Body of pancreas (tissue), 4 donors: ENCODE measurements at regions not wholly inside any gene's neighbourhood (a gene's known extent, or its start where the extent isn't known, plus 50 kb on each side); places are given as distances from the start of the nearest gene placed in this dataset.

Source experiments
- ATAC-seq: fragments of 150-250 bp; one replicate; pipeline ENCODE4 v1.9.1; 2016
- DNase-seq, 4 donors: peaks; one replicate each; pipeline ENCODE4 v3.0.0-alpha.2; 2019
- H3K27ac ChIP-seq, 4 donors: fragments of 200-600 bp; sonication (generic); 1 replicate in 3 of 4; 2 replicates in 1 of 4; pipeline versions ENCODE4 v1.5.1 to v1.6.1; 2016 to 2019; ENCODE audit warnings: mild to moderate bottlenecking in 1 of 4, mixed read lengths in 1 of 4, moderate library complexity in 1 of 4
- H3K27me3 ChIP-seq, 2 donors: fragments of 200-600 bp; sonication (generic); one replicate each; pipeline ENCODE4 v1.6.0; 2016; ENCODE audit warnings: mild to moderate bottlenecking in 1 of 2
- H3K36me3 ChIP-seq, 2 donors: fragments of 200-600 bp; sonication (generic); replicated peaks in 1 of 2; 2 replicates each; pipeline ENCODE4 v1.5.1; 2016; ENCODE audit warnings: low read depth in 2 of 2; ENCODE audit not compliant: insufficient read depth in 1 of 2
- H3K4me1 ChIP-seq: fragments of 200-600 bp; sonication (generic); one replicate; pipeline ENCODE4 v1.6.0; 2016
- H3K4me3 ChIP-seq, 2 donors: fragments of 200-600 bp; sonication (generic); 1 replicate in 1 of 2; 2 replicates in 1 of 2; pipeline ENCODE4 v1.5.1; 2016 to 2019
- H3K9me3 ChIP-seq, 3 donors: fragments of 200-600 bp; sonication (generic); 1 replicate in 2 of 3; 2 replicates in 1 of 3; pipeline ENCODE4 v1.5.1; 2016
- CTCF ChIP-seq, 7 experiments: fragments of 450-650 bp in 4 of 7; fragments of 200-600 bp in 3 of 7; sonication (generic) in 3 of 7; IDR thresholded peaks; one replicate each; pipeline ENCODE4 v1.5.1; 2016 to 2019; ENCODE audit warnings: antibody characterized with exemption in 7 of 7
- POLR2A ChIP-seq, 3 donors: fragments of 450-650 bp; IDR thresholded peaks; one replicate each; pipeline ENCODE4 v1.6.1; 2016; ENCODE audit warnings: antibody characterized with exemption in 3 of 3, mild to moderate bottlenecking in 2 of 3
- WGBS, 2 donors: methylation state at CpG; one replicate each; pipeline ENCODE4 v1.1.5; 2017; 5-methylcytosine and 5-hydroxymethylcytosine counted together
- intact Hi-C: fragments of 100-400 bp; cut with DNase I; formaldehyde crosslinking; loops from one replicate; pipeline ENCODE4 v1.15.1; 2023

GRCh38 chr7:67377939-67378862, 381.6 kb downstream of the TYW1 start:
- TF ChIP-seq CTCF (IDR thresholded peaks at IDR 0.05) (peak; percentile 54 to 82 (median 66)), POLR2A (IDR thresholded peaks at IDR 0.05) (no peak)
- peak; percentile 61 to 75 (median 68) for DNase-seq
- intact Hi-C loops: no loop called here

GRCh38 chr7:67380326-67380725, 383.7 kb downstream of the TYW1 start:
- 60 to 80% methylated on average over 4 of the region's 4 CpGs for WGBS, 2 donors
- no peak for TF ChIP-seq POLR2A (IDR thresholded peaks at IDR 0.05)
- TF ChIP-seq CTCF (IDR thresholded peaks at IDR 0.05): no peak
- no peaks in the 10 kb centered on the region for H3K27me3 ChIP-seq
- H3K9me3 ChIP-seq: no peaks in the 10 kb centered on the region
- ATAC-seq (no peak), DNase-seq (no peak)
- H3K4me3 ChIP-seq: no peak overlapping the region
- intact Hi-C loops: no loop called here
- H3K27ac ChIP-seq: no peak overlapping the region
- no peaks in the 10 kb centered on the region for H3K36me3 ChIP-seq
- H3K4me1 ChIP-seq: no peaks in the 10 kb centered on the region

More at GRCh38 chr7:67377939-67378862, 381.6 kb downstream of the TYW1 start:
- Histone ChIP-seq H3K27me3 (no peaks in the 10 kb centered on the region), H3K4me3 (no peak overlapping the region), H3K4me1 (no peaks in the 10 kb centered on the region), H3K27ac (no peak overlapping the region), H3K36me3 (no peaks in the 10 kb centered on the region), H3K9me3 (no peaks in the 10 kb centered on the region)
- ATAC-seq: peak; percentile 68
- 36 to 43% methylated on average over 6 to 15 of the region's 16 CpGs for WGBS, 2 donors

GRCh38 chr7:67380858-67381257, 384.2 kb downstream of the TYW1 start:
- whole genome bisulfite sequencing, 2 donors: 52 to 73% methylated on average over 4 of the region's 4 CpGs
- intact Hi-C loops: no loop called here

GRCh38 chr7:67387851-67388250, 391.2 kb downstream of the TYW1 start:
- intact Hi-C loops: no loop called here
- DNase-seq: no peak
- Histone ChIP-seq H3K9me3 (no peaks in the 10 kb centered on the region), H3K36me3 (no peaks in the 10 kb centered on the region), H3K4me3 (no peak overlapping the region), H3K27ac (no peak overlapping the region), H3K27me3 (no peaks in the 10 kb centered on the region), H3K4me1 (no peaks in the 10 kb centered on the region)
- no peak for ATAC-seq
- no peak for TF ChIP-seq POLR2A (IDR thresholded peaks at IDR 0.05)
- TF ChIP-seq CTCF (IDR thresholded peaks at IDR 0.05): no peak
- WGBS, 2 donors: 67 to 68% methylated on average over 4 of the region's 4 CpGs

More at GRCh38 chr7:67380858-67381257, 384.2 kb downstream of the TYW1 start:
- Histone ChIP-seq H3K27ac (no peak overlapping the region), H3K4me3 (no peak overlapping the region), H3K27me3 (no peaks in the 10 kb centered on the region), H3K4me1 (no peaks in the 10 kb centered on the region), H3K9me3 (no peaks in the 10 kb centered on the region), H3K36me3 (no peaks in the 10 kb centered on the region)
- DNase-seq (no peak), ATAC-seq (no peak)
- no peak for TF ChIP-seq CTCF (IDR thresholded peaks at IDR 0.05)
- TF ChIP-seq POLR2A (IDR thresholded peaks at IDR 0.05): no peak
